DMS114 treated with DMSO at 0.1 percent for 48 hours (cell line): ENCODE measurements at regions not wholly inside any gene's neighbourhood (a gene's known extent, or its start where the extent isn't known, plus 50 kb on each side); places are given as distances from the start of the nearest gene placed in this dataset.

Experiments used
- DNase-seq: peaks from one replicate; lab custom pipeline; 2025; ENCODE audit not compliant: unreplicated experiment; lab: John Stamatoyannopoulos, UW

GRCh38 chr7:125670926-125671572, 741.4 kb upstream of the POT1 start:
- peak; percentile 18 for DNase-seq

GRCh38 chr7:125668321-125668993, 738.8 kb upstream of the POT1 start:
- no peak for DNase-seq

GRCh38 chr7:125664625-125665024, 735.0 kb upstream of the POT1 start:
- no peak for DNase-seq

- no peak for DNase-seq
Observed at GRCh38 chr7:125663961-125664360, 734.3 kb upstream of the POT1 start.

GRCh38 chr7:125661677-125662076, 732.1 kb upstream of the POT1 start:
- no peak for DNase-seq

GRCh38 chr7:125661006-125661405, 731.4 kb upstream of the POT1 start:
- DNase-seq: no peak

- DNase-seq: no peak
Observed at GRCh38 chr7:125654076-125654475, 724.5 kb upstream of the POT1 start.

- no peak for DNase-seq
Observed at GRCh38 chr7:125651823-125652528, 722.4 kb upstream of the POT1 start.

- no peak for DNase-seq
Observed at GRCh38 chr7:125648543-125648942, 718.9 kb upstream of the POT1 start.

GRCh38 chr7:125645770-125646169, 716.1 kb upstream of the POT1 start:
- DNase-seq: no peak

GRCh38 chr7:125644109-125644508, 714.5 kb upstream of the POT1 start:
- no peak for DNase-seq

- no peak for DNase-seq
Observed at GRCh38 chr7:125643302-125643701, 713.7 kb upstream of the POT1 start.

- no peak for DNase-seq
Observed at GRCh38 chr7:125641884-125642283, 712.3 kb upstream of the POT1 start.

GRCh38 chr7:125636320-125636962, 706.8 kb upstream of the POT1 start:
- DNase-seq: no peak

GRCh38 chr7:125618516-125618915, 688.9 kb upstream of the POT1 start:
- DNase-seq: no peak

- DNase-seq: no peak
Observed at GRCh38 chr7:125611582-125611981, 682.0 kb upstream of the POT1 start.

- DNase-seq: no peak
Observed at GRCh38 chr7:125606671-125607070, 677.0 kb upstream of the POT1 start.

- no peak for DNase-seq
Observed at GRCh38 chr7:125605241-125605640, 675.6 kb upstream of the POT1 start.

- no peak for DNase-seq
Observed at GRCh38 chr7:125602441-125602840, 672.8 kb upstream of the POT1 start.

GRCh38 chr7:125599387-125599786, 669.8 kb upstream of the POT1 start:
- no peak for DNase-seq

- no peak for DNase-seq
Observed at GRCh38 chr7:125592331-125592730, 662.7 kb upstream of the POT1 start.

GRCh38 chr7:125573126-125573525, 643.5 kb upstream of the POT1 start:
- no peak for DNase-seq
